HCT116 (cell line): ENCODE measurements at regions not wholly inside any gene's neighbourhood (a gene's known extent, or its start where the extent isn't known, plus 50 kb on each side); places are given as distances from the start of the nearest gene placed in this dataset.
"Not testable (repeated sequence)": the region's sequence is repeated elsewhere in the genome, so short reads cannot be mapped to it uniquely, and the experiment has no call there.

Experiments used
- ATAC-seq: fragments of 200-7000 bp; cut with Tn5 transposase; 2 replicates; pipeline ENCODE4 v1.9.1; 2020; ENCODE audit warnings: mild to moderate bottlenecking, moderate library complexity
- BruUV-seq: library from RNA; stranded (reverse); fragments of 400-500 nt; replicated peaks from 2 replicates; lab custom pipeline; 2021; lab: Mats Ljungman, UMichigan
- CTCF ChIA-PET: fragments of 300-600 bp; sonication (Branson Sonifier 250); formaldehyde crosslinking; loops from one replicate; lab custom pipeline; 2021; ENCODE audit warnings: antibody characterized with exemption; lab: Charles Lee
- POLR2A ChIA-PET: fragments of 300-600, 350-600 bp; sonication (Branson Sonifier 250); formaldehyde crosslinking; loops from one replicate; lab custom pipeline; 2021; ENCODE audit warnings: antibody characterized with exemption; lab: Charles Lee
- RAD21 ChIA-PET, 2 experiments: fragments of 300-600 bp; sonication (Branson Sonifier 250); formaldehyde crosslinking; loops; one replicate each; lab custom pipeline; 2023; ENCODE audit warnings: low total read pairs in 2 of 2; ENCODE audit not compliant: uncharacterized antibody in 2 of 2, unreplicated experiment in 2 of 2, low non-redundant PET in 1 of 2; lab: Charles Lee
- DNase-seq: peaks from one replicate; pipeline ENCODE4 v3.0.0-alpha.2; 2010; ENCODE audit warnings: low read depth, low spot score
- H2AFZ ChIP-seq: fragments of 200-600 bp; shearing (Covaris generic), sonication (generic); 2 replicates; pipeline ENCODE4 v1.6.1; 2017; ENCODE audit warnings: low read depth, mixed run types, mixed read lengths, antibody characterized with exemption, low read length; ENCODE audit not compliant: poor library complexity, severe bottlenecking
- H3K27ac ChIP-seq: 2 replicates; pipeline ENCODE4 v1.5.1; 2012; ENCODE audit warnings: low read depth, low read length
- H3K27me3 ChIP-seq: fragments of 200-600 bp; sonication (generic); 2 replicates; pipeline ENCODE4 v1.6.1; 2016; ENCODE audit warnings: mixed run types, low read length, mixed read lengths; ENCODE audit not compliant: insufficient read depth
- H3K36me3 ChIP-seq, 2 experiments: fragments of 200-500 bp in 1 of 2; fragments of 200-600 bp in 1 of 2; sonication (Bioruptor generic) in 1 of 2; sonication (generic) in 1 of 2; 2 replicates each; pipeline versions ENCODE4 v1.5.1 to v1.6.1; 2014 to 2016; ENCODE audit warnings: low read length in 2 of 2, inconsistent platforms in 1 of 2, mixed read lengths in 1 of 2, mixed run types in 1 of 2; ENCODE audit not compliant: insufficient read depth in 2 of 2, control insufficient read depth in 1 of 2
- H3K4me1 ChIP-seq, 2 experiments: fragments of 200-600 bp in 1 of 2; sonication (generic) in 1 of 2; 2 replicates each; pipeline versions ENCODE4 v1.5.1 to v1.6.1; 2012 to 2017; ENCODE audit warnings: low read length in 2 of 2, inconsistent platforms in 1 of 2, mild to moderate bottlenecking in 1 of 2, mixed read lengths in 1 of 2, mixed run types in 1 of 2, moderate library complexity in 1 of 2; ENCODE audit not compliant: insufficient read depth in 2 of 2, control insufficient read depth in 1 of 2
- H3K4me2 ChIP-seq: fragments of 200-600 bp; sonication (generic); 2 replicates; pipeline ENCODE4 v1.6.1; 2017; ENCODE audit warnings: mixed run types, low read length, mixed read lengths
- H3K4me3 ChIP-seq, 2 experiments: fragments of 200-600 bp in 1 of 2; sonication (generic) in 1 of 2; replicated peaks in 1 of 2; 2 replicates each; pipeline ENCODE4 v1.5.1; 2011 to 2016; ENCODE audit warnings: low read length in 2 of 2, control low read depth in 1 of 2, low read depth in 1 of 2, mild to moderate bottlenecking in 1 of 2, mixed read lengths in 1 of 2, mixed run types in 1 of 2
- H3K79me2 ChIP-seq: fragments of 200-600 bp; sonication (generic); 2 replicates; pipeline ENCODE4 v1.6.1; 2017; ENCODE audit warnings: mild to moderate bottlenecking, mixed run types, low read length, moderate library complexity, mixed read lengths; ENCODE audit not compliant: insufficient read depth
- H3K9ac ChIP-seq: fragments of 200-600 bp; sonication (generic); 2 replicates; pipeline ENCODE4 v1.6.1; 2016; ENCODE audit warnings: low read length, mixed read lengths
- H3K9me2 ChIP-seq: fragments of 200-600 bp; sonication (generic), shearing (Covaris generic); 2 replicates; pipeline ENCODE4 v1.6.1; 2017; ENCODE audit warnings: mixed run types, mild to moderate bottlenecking, moderate library complexity; ENCODE audit not compliant: insufficient read depth
- H3K9me3 ChIP-seq, 2 experiments: fragments of 200-500 bp in 1 of 2; fragments of 200-600 bp in 1 of 2; sonication (Bioruptor generic) in 1 of 2; sonication (generic) in 1 of 2; 2 replicates each; pipeline ENCODE4 v1.6.1; 2014 to 2017; ENCODE audit warnings: low read length in 2 of 2, mixed read lengths in 2 of 2, inconsistent platforms in 1 of 2, low read depth in 1 of 2, mild to moderate bottlenecking in 1 of 2, mixed run types in 1 of 2, moderate library complexity in 1 of 2; ENCODE audit not compliant: control insufficient read depth in 1 of 2, insufficient read depth in 1 of 2
- H4K20me1 ChIP-seq: fragments of 200-600 bp; sonication (generic), shearing (Covaris generic); 2 replicates; pipeline ENCODE4 v1.6.1; 2017; ENCODE audit warnings: mixed run types, mild to moderate bottlenecking, moderate library complexity; ENCODE audit not compliant: insufficient read depth
- intact Hi-C: fragments of 100-400 bp; cut with micrococcal nuclease; formaldehyde crosslinking; loops from 2 replicates; pipeline ENCODE4 v1.10.0; 2022

- H2AFZ ChIP-seq, H4K20me1 ChIP-seq, CTCF ChIA-PET, DNase-seq, H3K9me3 ChIP-seq, H3K4me2 ChIP-seq, H3K27me3 ChIP-seq, H3K27ac ChIP-seq, H3K9ac ChIP-seq, H3K36me3 ChIP-seq, H3K4me1 ChIP-seq, BruUV-seq, H3K9me2 ChIP-seq, intact Hi-C loops, RAD21 ChIA-PET, POLR2A ChIA-PET, H3K4me3 ChIP-seq, H3K79me2 ChIP-seq: not testable (repeated sequence)
- peak; percentile 42; the same call in 1 of the 2 replicates for ATAC-seq
These were observed 66.2 kb downstream of the SYT15 start for GRCh38 chr10:46645110-46645509.

GRCh38 chr10:46646132-46646531 is 67.2 kb downstream of the SYT15 start:
- POLR2A ChIA-PET, CTCF ChIA-PET, H3K36me3 ChIP-seq, DNase-seq, H3K4me3 ChIP-seq, H2AFZ ChIP-seq, H3K4me2 ChIP-seq, H3K4me1 ChIP-seq, H3K9me3 ChIP-seq, intact Hi-C loops, ATAC-seq, H3K9ac ChIP-seq, H3K27ac ChIP-seq, H3K79me2 ChIP-seq, RAD21 ChIA-PET, H3K9me2 ChIP-seq, H4K20me1 ChIP-seq, H3K27me3 ChIP-seq, BruUV-seq: not testable (repeated sequence)

GRCh38 chr10:46650967-46651366 is 72.0 kb downstream of the SYT15 start:
- H3K9ac ChIP-seq, intact Hi-C loops, BruUV-seq, H3K4me3 ChIP-seq, H3K9me3 ChIP-seq, H3K9me2 ChIP-seq, DNase-seq, H4K20me1 ChIP-seq, H3K4me1 ChIP-seq, H3K4me2 ChIP-seq, ATAC-seq, H3K36me3 ChIP-seq, H3K27me3 ChIP-seq, CTCF ChIA-PET, H3K79me2 ChIP-seq, POLR2A ChIA-PET, H2AFZ ChIP-seq, RAD21 ChIA-PET, H3K27ac ChIP-seq: not testable (repeated sequence)

GRCh38 chr10:46657437-46657836 is 78.5 kb downstream of the SYT15 start:
- H3K27me3 ChIP-seq, H3K4me3 ChIP-seq, H3K27ac ChIP-seq, H2AFZ ChIP-seq, H3K9me3 ChIP-seq, H3K36me3 ChIP-seq, H3K4me2 ChIP-seq, RAD21 ChIA-PET, BruUV-seq, H3K9me2 ChIP-seq, CTCF ChIA-PET, H4K20me1 ChIP-seq, ATAC-seq, H3K9ac ChIP-seq, DNase-seq, H3K4me1 ChIP-seq, H3K79me2 ChIP-seq, POLR2A ChIA-PET, intact Hi-C loops: not testable (repeated sequence)
